NCI-H82 (cell line): ENCODE measurements at regions not wholly inside any gene's neighbourhood (a gene's known extent, or its start where the extent isn't known, plus 50 kb on each side); places are given as distances from the start of the nearest gene placed in this dataset.

Experiments used
- DNase-seq: peaks from one replicate; lab custom pipeline; 2025; lab: John Stamatoyannopoulos, UW

DNA sequence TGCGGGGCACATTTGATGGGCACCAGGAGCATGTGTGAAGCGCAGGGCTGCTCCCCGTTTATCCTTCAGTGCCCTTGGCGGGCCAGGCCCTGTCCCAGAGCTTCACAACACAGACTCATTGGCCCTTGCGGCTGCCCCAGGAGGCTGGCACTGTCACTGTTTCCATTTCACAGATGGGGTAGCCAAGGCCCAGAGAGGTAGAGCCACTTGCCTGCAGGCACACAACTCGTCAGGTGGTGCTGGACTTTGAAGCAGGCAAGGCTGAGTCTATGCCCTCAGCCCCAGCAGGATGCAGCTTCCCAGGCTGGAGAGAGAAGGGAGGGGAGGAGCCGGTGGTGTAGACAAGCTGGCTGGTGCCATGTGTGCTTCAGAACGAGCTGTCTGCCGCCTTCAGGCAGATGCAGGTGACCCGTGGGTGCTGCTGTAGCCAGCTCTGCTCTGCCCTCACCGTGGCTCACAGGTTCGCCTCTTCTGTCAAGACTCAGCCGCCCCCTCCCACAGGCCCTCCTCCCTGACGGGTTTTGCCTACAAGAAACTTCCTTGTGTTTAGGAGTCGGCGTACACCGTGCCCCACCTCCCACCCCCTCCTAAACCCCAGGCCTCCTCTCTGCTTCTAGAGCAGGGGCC, 232.3 kb upstream of the CIBAR2 start:
- no peak for DNase-seq

DNA sequence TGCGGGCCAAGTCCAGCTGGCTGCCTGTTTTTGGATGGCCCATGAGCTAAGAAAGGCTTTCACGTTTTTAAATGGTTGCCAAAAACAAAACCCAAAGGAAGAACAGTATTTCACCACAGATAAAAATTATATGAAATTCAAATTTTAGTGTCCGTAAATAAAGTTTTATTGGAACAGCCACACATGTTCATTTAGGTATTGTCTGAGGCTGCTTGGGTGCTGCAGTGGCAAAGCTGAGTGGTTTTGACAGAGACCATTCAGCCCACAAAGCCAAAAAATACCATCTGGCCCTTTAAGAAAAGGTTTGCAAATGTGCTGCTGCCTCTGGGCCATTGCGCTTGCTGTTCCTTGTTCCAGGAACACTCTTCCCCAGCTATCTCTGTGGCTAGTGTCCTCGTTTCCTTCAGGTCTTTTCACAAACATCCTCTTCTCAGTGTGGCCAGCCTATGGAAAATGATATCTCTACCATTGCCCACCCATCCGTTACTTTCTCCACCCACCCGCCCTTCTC, 232.9 kb upstream of the CIBAR2 start:
- DNase-seq = no peak

DNA sequence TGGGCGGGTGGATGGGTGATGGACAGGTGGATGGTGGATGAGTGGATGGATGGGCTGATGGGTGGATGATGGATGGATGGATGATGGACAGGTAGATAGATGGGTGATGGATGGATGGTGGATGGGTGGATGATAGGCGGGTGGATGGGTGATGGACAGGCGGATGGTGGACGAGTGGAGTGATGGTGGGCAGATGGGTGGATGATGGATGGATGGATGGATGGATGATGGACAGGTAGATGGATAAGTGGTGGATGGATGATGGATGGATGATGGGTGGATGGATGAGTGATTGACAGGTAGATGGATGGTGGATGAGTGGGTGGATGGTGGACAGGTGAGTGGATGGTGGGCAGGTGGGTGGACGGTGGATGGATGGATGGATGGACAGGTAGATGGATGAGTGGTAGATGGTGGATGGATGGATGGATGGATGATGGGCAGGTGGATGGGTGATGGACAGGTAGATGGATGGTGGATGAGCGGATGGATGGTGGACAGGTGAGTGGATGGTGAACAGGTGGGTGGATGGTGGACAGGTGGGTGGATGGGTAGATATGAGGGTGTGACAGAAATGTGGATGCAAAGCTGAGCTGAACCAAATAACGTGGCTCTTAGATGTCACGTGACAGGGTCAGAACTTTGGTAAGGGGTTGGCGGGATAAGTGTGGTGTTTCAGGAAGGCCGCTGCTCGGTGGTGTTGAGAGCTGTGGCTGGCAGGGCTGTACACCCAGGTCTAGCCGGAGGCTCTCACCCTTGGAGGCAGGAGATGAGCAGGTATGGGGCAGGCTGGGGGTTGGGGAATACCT, 234.3 kb upstream of the CIBAR2 start:
- DNase-seq = no peak

DNA sequence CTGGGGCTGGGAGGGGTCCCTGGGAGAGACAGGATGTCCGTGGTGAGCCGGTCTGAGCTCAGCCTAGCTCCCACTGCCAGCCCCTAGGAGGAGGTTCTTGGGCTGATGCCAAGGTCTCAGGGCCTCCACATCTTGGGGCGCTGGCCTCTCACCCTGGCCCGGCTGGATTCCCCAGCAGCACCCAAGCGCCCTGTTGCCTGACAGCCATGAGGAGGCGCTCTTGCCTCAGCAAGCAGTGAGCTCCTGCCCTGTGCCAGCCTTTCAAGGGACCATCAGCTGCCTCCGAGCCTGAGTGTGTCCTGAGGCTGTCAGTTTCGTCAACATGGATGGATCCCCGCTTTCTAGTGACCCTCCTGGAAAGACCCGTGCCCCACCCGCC, 234.9 kb upstream of the CIBAR2 start:
- DNase-seq = peak; percentile 35

DNA sequence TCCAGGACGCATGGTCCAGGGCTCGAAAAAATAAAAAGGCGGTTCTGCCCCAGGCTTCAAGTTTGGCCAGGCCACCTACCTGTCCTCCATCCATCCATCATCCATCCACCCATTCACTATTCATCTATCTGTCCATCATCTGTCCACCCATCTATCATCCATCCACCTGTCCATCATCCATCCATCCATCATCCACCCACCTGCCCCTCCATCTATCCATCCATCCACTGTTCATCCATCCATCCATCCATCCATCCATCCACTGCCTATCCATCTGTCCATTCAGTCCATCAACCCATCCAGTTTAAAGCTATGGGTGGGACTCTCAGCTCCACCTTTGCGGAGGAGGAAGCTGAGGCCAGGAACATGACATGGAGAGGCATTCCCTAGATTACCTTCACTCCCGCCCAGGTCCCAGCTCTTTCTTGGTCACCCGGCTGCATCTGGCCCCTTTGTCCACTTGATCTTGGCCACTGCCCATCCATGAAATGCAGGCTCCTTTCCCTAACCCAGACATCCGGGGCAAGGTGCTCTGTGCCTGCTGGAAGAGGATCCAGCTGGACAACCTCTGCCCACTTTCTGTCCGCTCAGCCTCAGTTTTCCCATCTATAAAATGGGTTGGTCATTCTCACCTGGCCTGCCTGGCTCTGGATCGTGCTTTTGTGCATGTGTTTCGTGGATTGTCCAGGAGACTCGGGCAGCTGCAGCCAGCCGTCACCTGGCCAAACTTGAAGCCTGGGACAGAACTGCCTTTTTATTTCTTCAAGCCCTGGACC, 236.0 kb upstream of the CIBAR2 start:
- no peak for DNase-seq

DNA sequence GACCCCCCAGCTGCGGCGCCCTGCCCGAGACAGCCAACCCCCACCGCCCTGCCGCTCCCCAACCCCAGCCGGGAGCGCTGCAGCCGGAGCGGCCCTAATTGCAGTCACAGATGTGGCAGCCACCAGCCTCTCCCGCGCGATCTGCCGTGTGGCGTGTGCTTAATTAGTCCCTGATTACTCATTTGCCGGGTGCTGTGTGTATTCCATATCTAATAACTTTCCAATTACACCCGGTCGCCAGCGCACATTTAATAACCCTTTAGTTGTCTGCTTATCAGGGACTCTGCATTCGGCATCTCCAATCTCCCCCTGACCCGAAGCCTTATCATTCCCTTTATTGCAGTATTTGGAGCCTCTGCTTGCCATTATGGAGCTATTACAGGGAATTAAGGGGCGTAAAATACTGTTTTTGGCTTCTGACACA, 236.7 kb upstream of the CIBAR2 start:
- no peak for DNase-seq

- no peak for DNase-seq
These were observed 237.3 kb upstream of the CIBAR2 start for GRCh38 chr16:85349365-85350145.

- no peak for DNase-seq
These were observed 238.0 kb upstream of the CIBAR2 start for GRCh38 chr16:85350146-85350728.

DNA sequence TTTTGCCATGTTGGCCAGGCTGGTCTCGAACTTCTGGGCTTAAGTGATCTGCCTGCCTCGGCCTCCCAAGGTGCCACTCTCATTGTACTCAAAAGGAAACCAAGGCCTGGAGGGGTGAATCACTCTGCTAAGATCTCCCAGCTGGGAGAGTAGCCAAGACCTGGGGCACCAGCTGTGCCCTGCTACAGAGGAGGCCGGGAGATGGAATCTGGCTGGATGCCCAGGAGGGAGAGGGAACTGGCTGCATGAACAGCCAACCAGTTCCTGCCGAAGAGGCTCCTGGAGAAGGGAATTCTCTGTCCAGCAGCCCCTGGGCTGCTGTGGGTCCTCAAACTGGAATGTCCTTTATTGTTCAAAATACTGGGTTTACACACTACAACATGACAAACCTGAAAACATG, 238.7 kb upstream of the CIBAR2 start:
- DNase-seq = peak; percentile 58

GRCh38 chr16:85353013-85353412, 240.7 kb upstream of the CIBAR2 start:
- DNase-seq = no peak

GRCh38 chr16:85353839-85354685, 241.8 kb upstream of the CIBAR2 start:
- DNase-seq = no peak

- peak; percentile 85 for DNase-seq
These were observed 242.6 kb upstream of the CIBAR2 start for GRCh38 chr16:85354686-85355514.

DNA sequence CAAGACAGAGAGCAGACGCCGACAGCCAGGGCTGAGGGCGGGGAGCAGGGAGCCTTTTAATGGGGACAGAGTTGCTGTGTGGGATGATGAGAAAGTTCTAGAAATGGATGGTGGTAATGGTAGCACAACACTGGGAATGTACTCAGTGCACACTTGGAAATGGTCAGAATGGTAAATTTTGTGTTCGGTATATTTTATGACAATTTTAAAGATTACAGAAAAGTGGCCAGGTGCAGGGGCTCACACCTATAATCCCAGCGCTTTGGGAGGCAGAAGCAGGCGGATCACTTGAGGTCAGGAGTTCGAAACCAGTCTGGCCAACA, 243.2 kb upstream of the CIBAR2 start:
- no peak for DNase-seq

- DNase-seq = no peak
These were observed 243.9 kb upstream of the CIBAR2 start for GRCh38 chr16:85356157-85356556.

- DNase-seq = no peak
These were observed 245.1 kb upstream of the CIBAR2 start for GRCh38 chr16:85357323-85357722.

- DNase-seq = no peak
These were observed 245.7 kb upstream of the CIBAR2 start for GRCh38 chr16:85357924-85358505.

DNA sequence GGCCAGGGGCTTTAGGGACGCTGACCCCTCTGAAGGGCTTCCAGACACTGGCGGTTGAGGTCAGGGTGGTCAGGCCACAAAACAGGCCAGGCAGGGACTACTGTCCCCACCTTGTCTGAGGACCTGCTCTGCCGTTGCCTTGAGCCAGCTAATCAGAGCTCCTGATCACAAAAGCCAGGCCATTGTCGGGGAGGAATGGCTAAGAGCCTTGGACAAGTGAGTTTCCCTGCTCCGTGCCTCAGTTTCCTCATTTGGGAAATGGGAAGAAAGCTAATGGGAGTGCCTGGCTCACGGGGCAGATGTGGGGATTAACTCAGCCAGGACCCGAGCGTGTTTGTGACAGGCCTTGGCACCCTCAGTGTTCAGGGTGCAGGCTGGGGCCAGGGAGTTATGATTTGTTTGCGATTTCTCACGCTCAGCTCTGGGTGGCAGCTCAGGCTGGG, 246.5 kb upstream of the CIBAR2 start:
- no peak for DNase-seq

GRCh38 chr16:85359147-85359822, 247.0 kb upstream of the CIBAR2 start:
- DNase-seq = no peak
